ENCODE measurements at regions not wholly inside any gene's neighbourhood (a gene's known extent, or its start where the extent isn't known, plus 50 kb on each side); places are given as distances from the start of the nearest gene placed in this dataset.

- WGBS, 5 donors = 81 to 91% (median 84%) methylated on average over 5 of the region's 5 CpGs
- Histone ChIP-seq H3K4me3 (no peak overlapping the region), H3K36me3 (no peaks in the 10 kb centered on the region), H3K27ac (no peak overlapping the region), H3K27me3 (replicated peaks in 1 of 7) (no peaks in the 10 kb centered on the region), H3K4me1 (no peaks in the 10 kb centered on the region), H3K9me3 (peaks cover 0 to 33% (median 29%) of the 10 kb centered on the region in 8 donors)
- DNase-seq = no peak
- intact Hi-C loops (cut with DNase I; ENCODE audit: low total_unique reads) = no loop called here
- no peak for TF ChIP-seq CTCF (IDR thresholded peaks at IDR 0.05 in 8 of 11, conservative IDR thresholded peaks at IDR 0.05 in 3 of 11)
- no peak for TF ChIP-seq POLR2A (IDR thresholded peaks at IDR 0.05)
- TF ChIP-seq POLR2AphosphoS5 (IDR thresholded peaks at IDR 0.05) = no peak
Measured at GRCh38 chr2:200048421-200048820, 93.0 kb downstream of the MAIP1 start.

DNA sequence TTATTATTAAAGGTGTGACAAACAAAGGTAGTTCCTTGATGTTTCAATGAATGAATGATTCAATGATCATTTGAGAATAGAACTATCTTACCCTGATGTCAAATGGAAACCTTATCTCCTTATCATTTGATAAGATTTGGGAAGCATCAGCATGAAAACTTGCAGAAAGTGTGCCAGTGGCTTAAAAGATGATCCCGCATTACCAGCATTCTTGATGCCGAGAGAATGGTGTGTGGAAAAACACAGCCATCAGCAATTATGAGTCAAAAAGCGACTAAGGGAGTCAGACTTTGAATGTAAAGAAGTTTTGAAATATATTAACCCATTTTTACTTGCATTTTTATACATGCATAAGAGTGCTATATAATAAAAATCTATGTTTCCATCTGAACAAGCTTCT is 93.7 kb downstream of the MAIP1 start:
- H3K9me3 ChIP-seq = peaks cover 0 to 29% (median 25%) of the 10 kb centered on the region in 8 donors
- intact Hi-C loops (cut with DNase I; ENCODE audit: low total_unique reads) = no loop called here
- H3K27ac ChIP-seq = no peak overlapping the region
- DNase-seq = no peak
- no peak overlapping the region for H3K4me3 ChIP-seq
- H3K4me1 ChIP-seq = no peaks in the 10 kb centered on the region
- H3K27me3 ChIP-seq (replicated peaks in 1 of 7) = no peaks in the 10 kb centered on the region
- WGBS, 5 donors = 79 to 92% (median 82%) methylated on average over 3 of the region's 3 CpGs
- TF ChIP-seq POLR2A (IDR thresholded peaks at IDR 0.05) (no peak), CTCF (IDR thresholded peaks at IDR 0.05 in 8 of 11, conservative IDR thresholded peaks at IDR 0.05 in 3 of 11) (no peak), POLR2AphosphoS5 (IDR thresholded peaks at IDR 0.05) (no peak)
- no peaks in the 10 kb centered on the region for H3K36me3 ChIP-seq

DNA sequence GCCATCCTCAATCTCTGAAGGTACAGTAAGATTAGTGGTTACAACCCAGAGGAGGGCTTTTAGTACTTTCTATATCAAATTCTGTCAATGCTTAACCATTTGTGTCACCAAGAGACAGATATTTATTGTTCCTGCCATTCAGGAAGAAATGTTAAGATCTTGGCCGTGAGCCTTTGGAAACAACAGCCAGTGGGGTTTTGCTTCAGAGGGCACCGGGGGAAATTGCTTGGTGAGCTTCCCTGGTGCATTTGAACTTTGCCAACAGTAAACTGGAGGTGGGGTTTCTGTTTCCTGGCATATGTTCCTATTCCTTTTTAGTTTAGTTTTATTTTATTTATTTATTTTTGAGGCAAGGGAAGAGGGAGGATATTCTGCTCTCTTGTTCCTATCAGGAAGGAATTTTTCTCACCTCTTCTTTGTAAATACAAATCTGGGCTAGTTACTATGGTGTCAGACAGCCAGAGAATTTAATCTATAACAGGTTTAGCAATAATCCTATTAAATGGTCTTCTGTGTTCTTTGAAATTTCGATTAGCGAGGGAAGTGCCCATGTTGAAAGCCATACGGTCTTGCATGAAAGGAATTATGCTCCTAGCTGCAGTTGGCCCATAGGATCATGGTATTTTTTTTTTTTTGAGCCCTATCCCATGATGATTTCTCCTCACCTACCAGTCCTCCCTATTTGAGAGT is 95.7 kb downstream of the MAIP1 start:
- Histone ChIP-seq H3K36me3 (no peaks in the 10 kb centered on the region), H3K27ac (no peak overlapping the region), H3K4me3 (no peak overlapping the region), H3K4me1 (no peaks in the 10 kb centered on the region), H3K27me3 (replicated peaks in 1 of 7) (peaks cover 0 to 11% (median 0%) of the 10 kb centered on the region in 7 donors), H3K9me3 (peaks cover 0 to 9% (median 6%) of the 10 kb centered on the region in 8 donors)
- intact Hi-C loops (cut with DNase I; ENCODE audit: low total_unique reads) = no loop called here
- DNase-seq = no peak
- WGBS, 5 donors = 60 to 82% (median 76%) methylated on average over 5 of the region's 5 CpGs
- TF ChIP-seq CTCF (IDR thresholded peaks at IDR 0.05 in 8 of 11, conservative IDR thresholded peaks at IDR 0.05 in 3 of 11) (no peak), POLR2AphosphoS5 (IDR thresholded peaks at IDR 0.05) (no peak), POLR2A (IDR thresholded peaks at IDR 0.05) (no peak)

DNA sequence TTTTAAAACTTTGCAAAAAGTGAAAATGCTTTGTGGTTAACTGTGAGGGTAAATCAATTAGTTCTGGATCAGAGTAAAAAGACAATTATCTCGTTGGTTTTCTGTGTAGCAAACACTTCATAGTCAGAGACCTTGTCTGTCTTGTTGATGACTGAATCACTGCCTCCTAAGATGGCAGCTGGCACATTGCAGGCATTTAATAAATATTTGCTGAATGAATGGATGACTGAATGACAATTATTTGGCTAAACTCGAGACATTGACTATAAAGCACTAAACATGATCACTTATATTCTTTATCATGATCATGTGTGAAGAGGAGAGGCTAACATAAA is 96.2 kb downstream of the MAIP1 start:
- intact Hi-C loops (cut with DNase I; ENCODE audit: low total_unique reads) = no loop called here
- Histone ChIP-seq H3K27me3 (replicated peaks in 1 of 7) (peaks cover 0 to 11% (median 0%) of the 10 kb centered on the region in 7 donors), H3K9me3 (peaks cover 0 to 4% (median under 1%) of the 10 kb centered on the region in 8 donors), H3K27ac (no peak overlapping the region), H3K4me3 (no peak overlapping the region), H3K36me3 (no peaks in the 10 kb centered on the region), H3K4me1 (no peaks in the 10 kb centered on the region)
- no peak for TF ChIP-seq POLR2AphosphoS5 (IDR thresholded peaks at IDR 0.05)
- no peak for TF ChIP-seq POLR2A (IDR thresholded peaks at IDR 0.05)
- TF ChIP-seq CTCF (IDR thresholded peaks at IDR 0.05 in 8 of 11, conservative IDR thresholded peaks at IDR 0.05 in 3 of 11) = no peak
- 62 to 75% (median 65%) methylated on average over 2 of the region's 2 CpGs for WGBS, 5 donors
- DNase-seq = no peak

All from spleen (tissue), 11 donors.